GM18526 (cell line): ENCODE measurements at regions not wholly inside any gene's neighbourhood (a gene's known extent, or its start where the extent isn't known, plus 50 kb on each side); places are given as distances from the start of the nearest gene placed in this dataset.

ENCODE experiments used
- POLR2A ChIP-seq: IDR thresholded peaks from 3 replicates; pipeline ENCODE4 v1.6.1; 2011; ENCODE audit not compliant: insufficient read length; ENCODE audit errors: extremely low read depth

GRCh38 chr7:25706764-25707163 is 445.2 kb upstream of the NFE2L3 start:
- TF ChIP-seq POLR2A = no peak

GRCh38 chr7:25707768-25708620 is 444.0 kb upstream of the NFE2L3 start:
- TF ChIP-seq POLR2A = no peak

DNA sequence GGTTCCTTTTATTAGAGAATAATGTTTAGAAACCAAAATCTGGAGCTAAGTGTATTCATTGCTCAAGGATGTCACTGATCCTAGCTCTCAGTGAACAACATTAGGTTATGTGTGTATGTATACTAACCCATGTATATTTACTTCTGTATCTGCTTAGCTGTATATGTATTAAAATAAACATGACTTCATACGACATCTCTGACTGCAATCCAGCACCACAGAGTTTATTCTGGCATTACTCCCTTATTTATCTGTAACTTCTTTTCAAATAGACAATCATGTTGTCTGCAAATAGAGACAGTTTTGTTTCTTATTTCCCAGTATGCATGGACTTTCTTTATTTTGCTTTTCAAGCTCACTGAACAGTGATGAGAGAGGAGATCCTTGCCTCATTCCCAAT is 441.0 kb upstream of the NFE2L3 start:
- TF ChIP-seq POLR2A = no peak

GRCh38 chr7:25711940-25712339 is 440.1 kb upstream of the NFE2L3 start:
- TF ChIP-seq POLR2A = no peak

DNA sequence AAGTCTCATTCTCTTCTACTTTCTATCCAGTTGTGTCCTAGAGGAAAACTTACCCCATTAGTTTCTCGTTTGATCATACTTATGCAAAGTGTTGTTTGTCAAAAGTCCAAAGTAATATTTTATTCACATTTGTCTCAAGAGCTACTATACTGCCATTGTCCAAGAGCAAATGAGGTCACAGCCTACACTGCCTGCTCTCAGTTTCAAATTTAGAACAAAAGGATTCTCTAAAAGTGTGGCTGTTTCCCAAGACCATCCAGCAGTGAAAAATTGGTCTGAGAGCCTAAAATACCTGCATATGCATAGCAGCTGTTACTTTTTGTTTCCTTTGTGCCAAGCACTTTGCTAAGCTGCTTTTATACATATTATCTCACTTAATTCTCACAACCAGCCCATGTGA is 439.5 kb upstream of the NFE2L3 start:
- TF ChIP-seq POLR2A = no peak

- no peak for TF ChIP-seq POLR2A
Observed at GRCh38 chr7:25714013-25714412, 438.0 kb upstream of the NFE2L3 start.

- TF ChIP-seq POLR2A = no peak
Observed at GRCh38 chr7:25716421-25716820, 435.6 kb upstream of the NFE2L3 start.

DNA sequence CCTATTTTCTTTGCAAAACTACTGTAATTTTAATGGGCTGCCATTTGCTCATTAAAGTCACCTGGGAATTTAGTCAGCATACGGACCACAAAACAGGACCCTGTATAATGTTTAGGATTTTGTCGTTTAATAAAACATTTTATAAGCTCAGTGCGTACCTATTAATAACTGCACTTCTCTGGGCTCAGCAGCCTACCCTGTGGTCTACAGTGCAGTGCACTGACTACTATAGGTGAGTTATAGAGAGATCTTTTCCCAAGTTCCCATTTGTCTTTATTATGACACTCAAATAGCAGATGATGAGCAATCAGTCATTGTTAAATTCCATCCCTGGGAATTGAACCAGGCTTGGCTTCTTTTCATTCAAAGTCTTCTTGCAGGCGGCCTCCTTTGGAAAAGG is 433.4 kb upstream of the NFE2L3 start:
- TF ChIP-seq POLR2A = no peak

- no peak for TF ChIP-seq POLR2A
Observed at GRCh38 chr7:25719190-25719896, 432.7 kb upstream of the NFE2L3 start.

DNA sequence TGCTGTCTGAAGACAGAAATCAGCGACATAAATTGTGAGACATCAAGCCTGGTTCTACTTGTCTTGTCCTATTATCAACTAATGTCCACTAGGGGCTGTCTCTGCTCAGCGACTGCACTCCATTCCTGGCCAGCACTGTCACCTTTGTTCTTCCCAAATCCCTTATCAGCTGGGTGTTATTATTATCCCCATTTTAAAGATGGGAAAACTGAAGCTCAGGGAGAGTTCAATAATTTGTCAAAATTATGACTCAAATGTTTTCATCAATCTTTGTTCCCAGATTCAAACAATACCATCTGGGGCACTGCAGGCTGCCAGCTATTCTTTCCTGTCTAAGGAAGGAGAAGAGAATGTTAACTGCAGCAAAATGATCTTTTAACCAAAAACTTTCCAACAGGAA is 431.6 kb upstream of the NFE2L3 start:
- TF ChIP-seq POLR2A = no peak

DNA sequence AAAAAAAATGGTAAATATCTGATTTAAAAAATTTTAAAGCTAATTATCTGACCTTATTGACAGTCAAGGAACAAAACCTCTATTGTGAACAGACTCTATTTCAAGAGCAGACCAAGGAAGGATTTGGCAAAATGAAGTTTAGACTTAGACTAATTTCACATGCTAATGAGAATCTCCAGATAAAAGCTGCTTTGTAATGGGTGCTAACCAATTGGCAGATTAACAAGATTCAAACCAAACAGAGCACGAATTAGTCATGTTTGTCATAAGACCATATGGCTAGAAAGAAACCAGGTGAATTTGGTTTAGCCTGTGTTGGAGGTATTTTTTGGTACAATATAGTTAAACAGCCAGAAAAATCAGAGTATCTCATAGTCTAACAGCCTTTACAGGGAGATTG is 429.1 kb upstream of the NFE2L3 start:
- no peak for TF ChIP-seq POLR2A

DNA sequence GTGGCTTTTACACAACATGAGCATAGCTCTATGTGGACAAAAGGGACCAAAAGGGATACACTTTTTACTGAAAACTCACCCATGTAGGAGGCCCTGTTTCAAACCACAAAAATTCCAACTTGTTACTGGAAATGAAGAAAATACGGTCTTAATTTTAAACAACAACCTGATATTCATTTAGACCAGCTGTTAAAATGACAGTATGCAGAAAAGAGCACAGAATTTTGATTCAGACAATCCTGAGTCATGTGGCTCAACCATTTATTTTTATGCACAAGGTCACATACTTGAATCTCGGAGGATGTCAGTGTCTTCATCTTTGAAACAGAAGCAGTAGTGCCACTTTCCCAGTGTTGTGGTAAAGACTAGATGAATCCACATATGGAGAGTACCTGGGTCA is 426.5 kb upstream of the NFE2L3 start:
- TF ChIP-seq POLR2A = no peak

GRCh38 chr7:25726170-25726780 is 425.7 kb upstream of the NFE2L3 start:
- no peak for TF ChIP-seq POLR2A

- TF ChIP-seq POLR2A = no peak
Observed at GRCh38 chr7:25726781-25727311, 425.2 kb upstream of the NFE2L3 start.

GRCh38 chr7:25727446-25727845 is 424.6 kb upstream of the NFE2L3 start:
- TF ChIP-seq POLR2A = no peak

DNA sequence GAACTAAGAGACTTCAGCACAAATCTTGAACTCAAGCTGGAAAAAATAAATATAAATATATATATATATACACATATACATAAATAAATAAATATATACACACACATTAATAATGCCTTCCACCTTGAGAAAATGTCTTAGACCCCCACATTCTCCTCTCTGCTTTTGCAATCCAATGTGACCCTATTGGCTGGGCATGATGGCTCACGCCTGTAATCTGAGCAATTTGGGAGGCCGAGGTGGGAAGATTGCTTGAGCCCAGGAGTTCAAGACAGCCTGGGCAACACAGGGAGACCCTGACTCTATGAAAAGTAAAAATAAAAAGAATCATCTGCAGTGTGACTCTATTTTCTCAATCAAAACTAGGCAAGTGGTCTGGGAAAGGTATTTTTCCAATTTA is 424.1 kb upstream of the NFE2L3 start:
- no peak for TF ChIP-seq POLR2A
